ENCODE measurements at regions not wholly inside any gene's neighbourhood (a gene's known extent, or its start where the extent isn't known, plus 50 kb on each side); places are given as distances from the start of the nearest gene placed in this dataset.
A peak's percentile ranks its signal among the peaks of the same experiment; 100 is the strongest.
"Not testable (repeated sequence)": the region's sequence is repeated elsewhere in the genome, so short reads cannot be mapped to it uniquely, and the experiment has no call there.

DNA sequence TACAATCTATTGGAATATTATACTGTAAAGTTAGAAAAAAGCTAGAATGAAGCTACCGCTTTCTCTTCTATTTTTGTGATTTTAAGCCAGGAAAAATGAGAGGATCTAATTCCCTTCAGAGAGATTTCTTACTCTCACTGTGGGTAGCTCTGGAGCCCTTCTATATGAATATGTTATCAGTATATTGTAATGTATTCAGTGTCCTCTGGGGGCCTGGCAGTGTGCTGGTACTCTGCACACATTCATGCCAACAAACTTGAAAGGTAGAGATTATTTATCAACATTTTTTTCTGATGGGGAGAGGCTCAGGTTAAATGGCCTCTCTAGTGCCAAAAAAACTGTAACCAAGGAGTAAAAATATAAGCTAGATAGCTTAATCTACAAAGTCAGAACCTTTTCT lies 292.8 kb downstream of the TTC6 start:
- H3K27ac Mint-ChIP-seq (ENCODE audit: unreplicated experiment), result no peak overlapping the region
- no peaks in the 10 kb centered on the region for H3K27me3 Mint-ChIP-seq (ENCODE audit: unreplicated experiment)
- DNase-seq (ENCODE audit: extremely low spot score, unreplicated experiment), result no peak
- no peak for TF ChIP-seq CTCF (IDR thresholded peaks at IDR 0.05)
- H3K4me1 Mint-ChIP-seq (ENCODE audit: unreplicated experiment), result no peaks in the 10 kb centered on the region
- no peaks in the 10 kb centered on the region for H3K9me3 Mint-ChIP-seq (ENCODE audit: unreplicated experiment)
- H3K4me3 Mint-ChIP-seq (ENCODE audit: unreplicated experiment), result no peak overlapping the region
- no peaks in the 10 kb centered on the region for H3K36me3 Mint-ChIP-seq (ENCODE audit: unreplicated experiment)

- no peak for DNase-seq (ENCODE audit: extremely low spot score, unreplicated experiment)
- no peak overlapping the region for H3K4me3 Mint-ChIP-seq (ENCODE audit: unreplicated experiment)
- TF ChIP-seq CTCF (IDR thresholded peaks at IDR 0.05), result no peak
- no peak overlapping the region for H3K27ac Mint-ChIP-seq (ENCODE audit: unreplicated experiment)
- H3K27me3 Mint-ChIP-seq (ENCODE audit: unreplicated experiment), result no peaks in the 10 kb centered on the region
- no peaks in the 10 kb centered on the region for H3K36me3 Mint-ChIP-seq (ENCODE audit: unreplicated experiment)
- H3K9me3 Mint-ChIP-seq (ENCODE audit: unreplicated experiment), result no peaks in the 10 kb centered on the region
- H3K4me1 Mint-ChIP-seq (ENCODE audit: unreplicated experiment), result no peaks in the 10 kb centered on the region
These were observed 293.7 kb downstream of the TTC6 start for GRCh38 chr14:37889087-37889486.

- Mint-ChIP-seq H3K36me3 (ENCODE audit: unreplicated experiment) (no peaks in the 10 kb centered on the region), H3K4me3 (ENCODE audit: unreplicated experiment) (no peak overlapping the region), H3K9me3 (ENCODE audit: unreplicated experiment) (no peaks in the 10 kb centered on the region), H3K27ac (ENCODE audit: unreplicated experiment) (no peak overlapping the region), H3K4me1 (ENCODE audit: unreplicated experiment) (no peaks in the 10 kb centered on the region), H3K27me3 (ENCODE audit: unreplicated experiment) (no peaks in the 10 kb centered on the region)
- DNase-seq (ENCODE audit: extremely low spot score, unreplicated experiment), result no peak
- TF ChIP-seq CTCF (IDR thresholded peaks at IDR 0.05), result peak; percentile 23
These were observed 294.7 kb downstream of the TTC6 start for GRCh38 chr14:37890095-37890494.

- H3K4me3 Mint-ChIP-seq (ENCODE audit: unreplicated experiment); H3K9me3 Mint-ChIP-seq (ENCODE audit: unreplicated experiment); DNase-seq (ENCODE audit: extremely low spot score, unreplicated experiment); H3K36me3 Mint-ChIP-seq (ENCODE audit: unreplicated experiment); H3K27me3 Mint-ChIP-seq (ENCODE audit: unreplicated experiment); H3K4me1 Mint-ChIP-seq (ENCODE audit: unreplicated experiment); H3K27ac Mint-ChIP-seq (ENCODE audit: unreplicated experiment): not testable (repeated sequence)
These were observed 296.1 kb downstream of the TTC6 start for GRCh38 chr14:37891500-37891899.

DNA sequence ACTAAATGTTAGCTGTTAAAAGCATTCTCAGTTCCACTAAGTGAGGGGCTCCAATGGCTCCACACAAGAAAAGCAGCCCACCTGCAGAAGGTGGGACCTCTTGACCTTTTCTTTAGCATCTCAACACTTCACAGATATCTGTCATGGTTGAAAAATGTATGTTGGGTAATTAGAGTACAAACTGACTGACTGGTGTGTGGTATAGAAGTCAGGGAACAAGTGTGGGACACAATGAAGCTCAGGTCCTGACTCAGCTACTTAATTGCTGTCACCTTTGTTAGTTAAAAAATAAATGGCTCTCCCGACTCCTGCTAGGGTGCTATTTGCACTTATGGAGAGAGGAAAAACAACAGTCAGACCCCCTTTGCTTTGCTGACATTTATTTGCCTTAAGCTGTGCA lies 299.0 kb downstream of the TTC6 start:
- H3K9me3 Mint-ChIP-seq (ENCODE audit: unreplicated experiment), result no peaks in the 10 kb centered on the region
- no peaks in the 10 kb centered on the region for H3K27me3 Mint-ChIP-seq (ENCODE audit: unreplicated experiment)
- H3K36me3 Mint-ChIP-seq (ENCODE audit: unreplicated experiment), result no peaks in the 10 kb centered on the region
- no peak overlapping the region for H3K4me3 Mint-ChIP-seq (ENCODE audit: unreplicated experiment)
- no peak overlapping the region for H3K27ac Mint-ChIP-seq (ENCODE audit: unreplicated experiment)
- no peak for DNase-seq (ENCODE audit: extremely low spot score, unreplicated experiment)
- TF ChIP-seq CTCF (IDR thresholded peaks at IDR 0.05), result no peak
- H3K4me1 Mint-ChIP-seq (ENCODE audit: unreplicated experiment), result no peaks in the 10 kb centered on the region

- TF ChIP-seq CTCF (IDR thresholded peaks at IDR 0.05), result no peak
- no peak overlapping the region for H3K4me3 Mint-ChIP-seq (ENCODE audit: unreplicated experiment)
- H3K27ac Mint-ChIP-seq (ENCODE audit: unreplicated experiment), result no peak overlapping the region
- no peak for DNase-seq (ENCODE audit: extremely low spot score, unreplicated experiment)
- peaks cover 10% of the 10 kb centered on the region for H3K27me3 Mint-ChIP-seq (ENCODE audit: unreplicated experiment)
- peaks cover 2% of the 10 kb centered on the region for H3K4me1 Mint-ChIP-seq (ENCODE audit: unreplicated experiment)
- no peaks in the 10 kb centered on the region for H3K36me3 Mint-ChIP-seq (ENCODE audit: unreplicated experiment)
- H3K9me3 Mint-ChIP-seq (ENCODE audit: unreplicated experiment), result no peaks in the 10 kb centered on the region
These were observed 303.9 kb downstream of the TTC6 start for GRCh38 chr14:37899365-37899764.

All from osteocyte (in vitro differentiated cells).